Esophagus squamous epithelium (tissue), 4 donors: ENCODE measurements at regions not wholly inside any gene's neighbourhood (a gene's known extent, or its start where the extent isn't known, plus 50 kb on each side); places are given as distances from the start of the nearest gene placed in this dataset.

Experiments
- CTCF ChIP-seq, 6 experiments: fragments of 450-650 bp in 4 of 6; fragments of 200-600 bp in 2 of 6; sonication (generic) in 2 of 6; IDR thresholded peaks; one replicate each; pipeline ENCODE4 v1.5.1; 2016 to 2019; ENCODE audit warnings: antibody characterized with exemption in 6 of 6, mild to moderate bottlenecking in 4 of 6, moderate library complexity in 4 of 6
- POLR2A ChIP-seq, 4 donors: fragments of 450-650 bp; IDR thresholded peaks; one replicate each; pipeline ENCODE4 v1.6.1; 2017; ENCODE audit warnings: antibody characterized with exemption in 4 of 4, mild to moderate bottlenecking in 4 of 4, moderate library complexity in 3 of 4

DNA sequence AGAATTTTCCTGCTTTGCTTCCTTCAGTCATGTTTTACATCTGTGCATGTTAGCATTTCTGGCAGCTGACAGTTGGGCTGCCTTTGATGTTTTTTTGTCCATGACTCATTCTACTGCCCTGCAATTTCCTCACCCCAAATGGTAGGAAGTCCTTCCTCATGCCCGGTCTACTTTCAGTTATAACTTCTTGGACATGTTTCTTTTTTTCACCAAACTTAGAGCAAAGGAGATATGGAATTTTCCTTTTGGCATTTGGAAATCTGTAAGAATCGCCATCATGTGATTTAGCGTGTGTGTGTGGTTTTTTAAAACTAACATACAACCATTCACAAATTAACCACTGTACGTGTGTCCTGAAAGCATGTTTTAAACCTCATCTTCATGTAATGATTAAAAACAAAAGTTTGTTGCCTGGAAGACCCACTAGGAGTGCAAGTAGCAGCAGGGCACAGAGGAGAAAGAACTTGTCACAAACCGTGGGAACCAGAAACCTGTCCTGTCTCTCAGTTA, 430.7 kb upstream of the CFAP20DC start:
- TF ChIP-seq CTCF (IDR thresholded peaks at IDR 0.05) (no peak), POLR2A (IDR thresholded peaks at IDR 0.05) (no peak)
